H1 (cell line): ENCODE measurements at regions not wholly inside any gene's neighbourhood (a gene's known extent, or its start where the extent isn't known, plus 50 kb on each side); places are given as distances from the start of the nearest gene placed in this dataset.

Experiments
- CTCF ChIA-PET: fragments of 300-600 bp; sonication (Branson Sonifier 250); formaldehyde crosslinking; loops from one replicate; lab custom pipeline; 2021; ENCODE audit not compliant: partially characterized antibody; lab: Charles Lee
- POLR2A ChIA-PET: fragments of 300-600 bp; sonication (Branson Sonifier 250); formaldehyde crosslinking; loops from one replicate; lab custom pipeline; 2021; ENCODE audit warnings: inconsistent platforms; ENCODE audit not compliant: partially characterized antibody; lab: Charles Lee
- DNase-seq, 2 experiments: peaks; one replicate each; pipeline versions ENCODE4 v3.0.0 to v3.0.0-alpha.2; 2010 to 2022; ENCODE audit warnings: low spot score in 2 of 2, low read depth in 1 of 2, mixed read lengths in 1 of 2
- FAIRE-seq: peaks from 2 replicates; lab custom pipeline; 2011; peaks lifted over from hg19 to GRCh38; lab: Jason Lieb, UNC
- H2AFZ ChIP-seq: 2 replicates; pipeline ENCODE4 v1.8.1; 2012; ENCODE audit warnings: low read length, inconsistent platforms
- H2AK5ac ChIP-seq: 2 replicates; pipeline ENCODE4 v1.6.1; 2013; ENCODE audit warnings: low read depth, low read length
- H2BK120ac ChIP-seq: replicated peaks from 2 replicates; pipeline ENCODE3; 2013; ENCODE audit warnings: low read depth, low read length, inconsistent platforms
- H2BK12ac ChIP-seq: 2 replicates; pipeline ENCODE4 v1.6.1; 2013; ENCODE audit warnings: low read depth, low read length
- H2BK15ac ChIP-seq: 2 replicates; pipeline ENCODE4 v1.6.1; 2013; ENCODE audit warnings: low read length
- H2BK20ac ChIP-seq: 2 replicates; pipeline ENCODE4 v1.6.1; 2013; ENCODE audit warnings: low read length
- H2BK5ac ChIP-seq: 2 replicates; pipeline ENCODE4 v1.6.1; 2013; ENCODE audit warnings: low read depth, low read length
- H3K14ac ChIP-seq: 2 replicates; pipeline ENCODE4 v1.6.1; 2013; ENCODE audit warnings: inconsistent platforms; ENCODE audit not compliant: insufficient read length
- H3K18ac ChIP-seq: 2 replicates; pipeline ENCODE4 v1.6.1; 2013; ENCODE audit warnings: low read length; ENCODE audit errors: extremely low read depth
- H3K23ac ChIP-seq: 2 replicates; pipeline ENCODE4 v1.6.1; 2013; ENCODE audit warnings: inconsistent platforms; ENCODE audit not compliant: insufficient read length
- H3K23me2 ChIP-seq: 2 replicates; pipeline ENCODE4 v1.6.1; 2013; ENCODE audit warnings: low read depth, low read length
- H3K27ac ChIP-seq: 2 replicates; pipeline ENCODE4 v1.6.1; 2011; ENCODE audit warnings: low read depth, low read length, inconsistent platforms
- H3K27me3 ChIP-seq, 4 experiments: replicated peaks in 1 of 4; 1 replicate in 1 of 4; 2 replicates in 3 of 4; pipeline versions ENCODE4 v1.6.1 to v1.8.1; 2011 to 2013; ENCODE audit warnings: low read length in 3 of 4, mild to moderate bottlenecking in 3 of 4, inconsistent platforms in 2 of 4, mixed read lengths in 2 of 4, moderate library complexity in 1 of 4; ENCODE audit not compliant: control insufficient read depth in 3 of 4, insufficient read depth in 3 of 4; ENCODE audit errors: extremely low read depth in 1 of 4
- H3K36me3 ChIP-seq, 4 experiments: 2 replicates each; pipeline versions ENCODE4 v1.6.1 to v1.8.1; 2011 to 2013; ENCODE audit warnings: mild to moderate bottlenecking in 4 of 4, low read length in 3 of 4, moderate library complexity in 2 of 4, control low read depth in 1 of 4, inconsistent platforms in 1 of 4; ENCODE audit not compliant: insufficient read depth in 4 of 4, control insufficient read depth in 2 of 4
- H3K4ac ChIP-seq: replicated peaks from 2 replicates; pipeline ENCODE3; 2013; ENCODE audit warnings: low read length, low read depth, mixed read lengths, inconsistent platforms; ENCODE audit not compliant: insufficient read length
- H3K4me1 ChIP-seq, 4 experiments: replicated peaks in 1 of 4; 1 replicate in 1 of 4; 2 replicates in 3 of 4; pipeline versions ENCODE4 v1.6.1 to v1.8.1; 2011 to 2013; ENCODE audit warnings: low read length in 3 of 4, inconsistent platforms in 2 of 4, mixed read lengths in 1 of 4; ENCODE audit not compliant: insufficient read depth in 4 of 4, control insufficient read depth in 3 of 4
- H3K4me2 ChIP-seq, 2 experiments: 2 replicates each; pipeline versions ENCODE4 v1.6.1 to v1.8.1; 2011 to 2013; ENCODE audit warnings: low read depth in 2 of 2, low read length in 2 of 2, control low read depth in 1 of 2, inconsistent platforms in 1 of 2, mild to moderate bottlenecking in 1 of 2; ENCODE audit not compliant: insufficient read depth in 1 of 2
- H3K4me3 ChIP-seq, 4 experiments: fragments of 200-600, 300-600 bp in 1 of 4; sonication (generic), shearing (Covaris generic), sonication (Bioruptor Twin) in 1 of 4; 2 replicates each; pipeline versions ENCODE4 v1.5.1 to v1.8.1; 2011 to 2016; ENCODE audit warnings: low read length in 4 of 4, low read depth in 3 of 4, control low read depth in 2 of 4, inconsistent platforms in 2 of 4, mild to moderate bottlenecking in 2 of 4, mixed read lengths in 1 of 4, moderate library complexity in 1 of 4; ENCODE audit not compliant: insufficient read depth in 2 of 4; ENCODE audit errors: extremely low read depth in 1 of 4
- H3K56ac ChIP-seq: replicated peaks from 2 replicates; pipeline ENCODE3; 2013; ENCODE audit warnings: low read depth, mild to moderate bottlenecking, mixed read lengths, low read length, inconsistent platforms; ENCODE audit not compliant: insufficient read length
- H3K79me1 ChIP-seq: 2 replicates; pipeline ENCODE4 v1.6.1; 2013; ENCODE audit warnings: low read depth, low read length, control low read depth
- H3K79me2 ChIP-seq, 2 experiments: 2 replicates each; pipeline versions ENCODE4 v1.6.1 to v1.8.1; 2012 to 2013; ENCODE audit warnings: low read length in 2 of 2, mild to moderate bottlenecking in 2 of 2, inconsistent platforms in 1 of 2; ENCODE audit not compliant: insufficient read depth in 2 of 2, control insufficient read depth in 1 of 2
- H3K9ac ChIP-seq, 4 experiments: replicated peaks in 1 of 4; 1 replicate in 1 of 4; 2 replicates in 3 of 4; pipeline versions ENCODE4 v1.6.1 to v1.8.1; 2011 to 2013; ENCODE audit warnings: low read depth in 3 of 4, low read length in 3 of 4, control low read depth in 2 of 4, mild to moderate bottlenecking in 2 of 4, moderate library complexity in 2 of 4, inconsistent platforms in 1 of 4; ENCODE audit errors: extremely low read depth in 1 of 4
- H3K9me3 ChIP-seq, 2 experiments: 2 replicates each; pipeline versions ENCODE4 v1.6.1 to v1.8.1; 2012 to 2013; ENCODE audit warnings: mild to moderate bottlenecking in 2 of 2, moderate library complexity in 2 of 2, control low read depth in 1 of 2, inconsistent platforms in 1 of 2, low read depth in 1 of 2, low read length in 1 of 2, mixed read lengths in 1 of 2; ENCODE audit not compliant: insufficient read depth in 2 of 2
- H4K20me1 ChIP-seq, 2 experiments: replicated peaks in 1 of 2; 2 replicates each; pipeline versions ENCODE3 to v1.8.1; 2011 to 2013; ENCODE audit warnings: inconsistent platforms in 2 of 2, low read length in 2 of 2, mild to moderate bottlenecking in 1 of 2; ENCODE audit not compliant: insufficient read depth in 2 of 2, control insufficient read depth in 1 of 2
- H4K5ac ChIP-seq: 2 replicates; pipeline ENCODE4 v1.6.1; 2013; ENCODE audit warnings: low read length, low read depth, mixed read lengths, inconsistent platforms; ENCODE audit not compliant: insufficient read length
- H4K8ac ChIP-seq: 2 replicates; pipeline ENCODE4 v1.8.0; 2013; ENCODE audit warnings: mild to moderate bottlenecking, moderate library complexity, low read length, inconsistent platforms; ENCODE audit not compliant: insufficient read depth; ENCODE audit errors: extremely low read depth
- H4K91ac ChIP-seq: replicated peaks from 2 replicates; pipeline ENCODE3; 2013; ENCODE audit warnings: low read length, mixed read lengths, inconsistent platforms; ENCODE audit not compliant: insufficient read length
- ASH2L ChIP-seq: fragments of 200-600, 300-600 bp; sonication (generic); IDR thresholded peaks from one replicate; pipeline ENCODE4 v1.7.1; 2017; ENCODE audit warnings: low read length
- ATF2 ChIP-seq: IDR thresholded peaks from 2 replicates; pipeline ENCODE4 v1.6.1; 2012; ENCODE audit warnings: low read length, inconsistent platforms
- BACH1 ChIP-seq: IDR thresholded peaks from 2 replicates; pipeline ENCODE4 v1.6.1; 2012; ENCODE audit warnings: low read length, improper control_type of control experiment
- CBX5 ChIP-seq: fragments of 300-800, 300-1000 bp; sonication (generic); IDR thresholded peaks from 2 replicates; pipeline ENCODE4 v1.7.1; 2016; ENCODE audit warnings: antibody characterized with exemption, low read length, low read depth
- FOSL1 ChIP-seq: IDR thresholded peaks from 2 replicates; pipeline ENCODE4 v1.6.1; 2011; ENCODE audit warnings: mild to moderate bottlenecking, low read depth, low read length, moderate library complexity; ENCODE audit not compliant: insufficient read depth
- KDM1A ChIP-seq: fragments of 200-600, 300-600 bp; sonication (generic); IDR thresholded peaks from 2 replicates; pipeline ENCODE4 v1.7.1; 2016; ENCODE audit warnings: mild to moderate bottlenecking, low read length, borderline replicate concordance
- KDM4A ChIP-seq: IDR thresholded peaks from one replicate; pipeline ENCODE4 v1.7.1; 2012; ENCODE audit warnings: low read depth, mild to moderate bottlenecking, moderate library complexity, low read length, inconsistent platforms; ENCODE audit not compliant: severe bottlenecking
- MAX ChIP-seq: IDR thresholded peaks from 2 replicates; pipeline ENCODE4 v1.6.1; 2012; ENCODE audit warnings: inconsistent platforms
- NANOG ChIP-seq: IDR thresholded peaks from 2 replicates; pipeline ENCODE4 v1.6.1; 2011; ENCODE audit warnings: low read length, low read depth, mild to moderate bottlenecking, inconsistent platforms; ENCODE audit not compliant: insufficient read depth, poor library complexity, severe bottlenecking
- SIX5 ChIP-seq: IDR thresholded peaks from 2 replicates; pipeline ENCODE4 v1.6.1; 2011; ENCODE audit warnings: mild to moderate bottlenecking, low read depth, low read length
- SRF ChIP-seq: IDR thresholded peaks from 2 replicates; pipeline ENCODE4 v1.6.1; 2011; ENCODE audit warnings: mild to moderate bottlenecking, low read depth, low read length, moderate library complexity
- TAF7 ChIP-seq: optimal IDR thresholded peaks from 2 replicates; pipeline ENCODE3; 2011; ENCODE audit warnings: low read depth, mild to moderate bottlenecking, inconsistent platforms, low read length, moderate library complexity, borderline replicate concordance
- TBP ChIP-seq: IDR thresholded peaks from 2 replicates; pipeline ENCODE4 v1.6.1; 2011; ENCODE audit warnings: low read depth, low read length, improper control_type of control experiment
- WGBS, 2 experiments: shearing (Covaris generic) in 1 of 2; methylation state at CpG; one replicate each; pipeline versions ENCODE4 v1.1.6 to v1.1.7; 2013 to 2015; ENCODE audit warnings: low lambda C conversion rate in 2 of 2, mixed read lengths in 2 of 2, inconsistent platforms in 1 of 2, low coverage in 1 of 2, missing lambda C conversion rate in 1 of 2; ENCODE audit not compliant: insufficient replicate concordance in 2 of 2, insufficient coverage in 1 of 2, insufficient read length in 1 of 2; ENCODE audit errors: extremely low coverage in 1 of 2, missing lambda C conversion rate in 1 of 2; 5-methylcytosine and 5-hydroxymethylcytosine counted together

DNA sequence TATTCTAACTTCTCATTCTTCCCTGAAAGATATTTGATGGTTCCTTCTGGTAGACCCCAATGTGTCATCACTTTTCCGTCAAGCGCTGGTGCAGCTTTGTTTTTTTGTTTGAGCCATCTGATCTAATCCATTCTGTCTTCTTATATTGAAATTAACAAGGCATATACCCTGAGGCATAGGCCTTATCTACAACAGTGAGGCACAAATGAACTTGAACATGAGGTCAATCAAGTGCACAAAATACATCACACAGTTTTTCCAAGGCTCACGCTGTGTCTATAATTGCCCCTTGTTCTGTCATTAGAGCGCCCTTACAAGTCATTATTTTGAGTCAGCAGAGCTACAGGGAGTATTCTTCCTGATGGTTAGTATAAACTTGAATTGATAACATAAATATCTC is 406.6 kb downstream of the MAT2B start:
- H2BK12ac ChIP-seq, result no peak overlapping the region
- H3K4me1 ChIP-seq, result peaks cover 3 to 10% (median 6%) of the 10 kb centered on the region in 4 experiments; a peak in 6 of 7 replicates
- no peak overlapping the region for H4K91ac ChIP-seq
- H4K5ac ChIP-seq, result no peak overlapping the region
- no peaks in the 10 kb centered on the region for H4K20me1 ChIP-seq
- H3K9ac ChIP-seq, result no peak overlapping the region
- DNase-seq (no peak), FAIRE-seq (no peak)
- no peaks in the 10 kb centered on the region for H3K36me3 ChIP-seq
- no peak overlapping the region for H2BK120ac ChIP-seq
- no peak overlapping the region for H2AK5ac ChIP-seq
- no peak overlapping the region for H3K14ac ChIP-seq
- no peak overlapping the region for H3K4me3 ChIP-seq
- ChIA-PET CTCF (interaction anchor here (1.5 to 1.9 kb wide), 2 partner anchors 10 to 41 kb away, joined by 3 to 4 read pairs; no protein-coding TSS in a partner anchor), POLR2A (no interaction called here)
- no peak overlapping the region for H3K4me2 ChIP-seq
- no peaks in the 10 kb centered on the region; a peak in 1 of 4 replicates for H3K9me3 ChIP-seq
- H3K79me1 ChIP-seq, result no peaks in the 10 kb centered on the region
- H2BK15ac ChIP-seq, result no peak overlapping the region
- no peak overlapping the region for H3K18ac ChIP-seq
- no peak overlapping the region for H2BK20ac ChIP-seq
- no peaks in the 10 kb centered on the region for H3K27me3 ChIP-seq
- H2BK5ac ChIP-seq, result no peak overlapping the region
- no peak overlapping the region for H2AFZ ChIP-seq
- H4K8ac ChIP-seq, result no peak overlapping the region
- H3K4ac ChIP-seq, result no peak overlapping the region
- WGBS, 2 experiments, result 91% methylated on average over 4 of the region's 4 CpGs; no CpG with 5 or more reads in 1 of the 2 experiments
- no peaks in the 10 kb centered on the region for H3K79me2 ChIP-seq
- no peaks in the 10 kb centered on the region for H3K23me2 ChIP-seq
- no peak overlapping the region for H3K56ac ChIP-seq
- no peak overlapping the region for H3K27ac ChIP-seq
- no peak overlapping the region for H3K23ac ChIP-seq
- TF ChIP-seq BACH1 (no peak), TBP (no peak), FOSL1 (no peak), KDM4A (no peak), KDM1A (no peak), TAF7 (no peak), MAX (no peak), SRF (no peak), CBX5 (no peak), NANOG (no peak), SIX5 (no peak), ATF2 (no peak), ASH2L (no peak)
